ENCODE measurements at regions not wholly inside any gene's neighbourhood (a gene's known extent, or its start where the extent isn't known, plus 50 kb on each side); places are given as distances from the start of the nearest gene placed in this dataset.

- ATAC-seq (ENCODE audit: low read depth) (no peak), DNase-seq (no peak)
- no peak overlapping the region for H3K4me2 ChIP-seq (ENCODE audit: low read depth, low read length)
- H2BK20ac ChIP-seq (ENCODE audit: low read depth, low read length), result no peak overlapping the region
- H4K20me1 ChIP-seq (ENCODE audit: insufficient read depth, low read length), result no peaks in the 10 kb centered on the region
- no peaks in the 10 kb centered on the region for H3K79me1 ChIP-seq (ENCODE audit: low read depth in 1 of 2, low read length in 2 of 2)
- no peak overlapping the region for H3K23ac ChIP-seq (ENCODE audit: low read depth, low read length)
- H3K14ac ChIP-seq (replicated peaks; ENCODE audit: low read depth, low read length), result no peak overlapping the region
- TF ChIP-seq RCOR1 (IDR thresholded peaks at IDR 0.05; ENCODE audit: insufficient replicate concordance, low read length), result no peak
- no peak for TF ChIP-seq CHD1 (IDR thresholded peaks at IDR 0.05; ENCODE audit: low read depth, low read length)
- TF ChIP-seq POLR2A (IDR thresholded peaks at IDR 0.05; ENCODE audit: low read depth, low read length), result no peak
- H3K18ac ChIP-seq (ENCODE audit: low read depth, low read length), result no peak overlapping the region
- ChIA-PET CTCF (interaction anchor here (0.9 kb wide), 1 partner anchor 30 kb away, joined by 3 read pairs; no protein-coding TSS in a partner anchor), POLR2A (ENCODE audit: unreplicated experiment) (no interaction called here)
- no peak overlapping the region for H3K9ac ChIP-seq (ENCODE audit: low read depth, low read length)
- intact Hi-C loops (cut with micrococcal nuclease) (no loop called here), dilution Hi-C loops (cut with HindIII; ENCODE audit: low sequenced_read_pairs, unreplicated experiment) (no loop called here), in situ Hi-C loops (cut with MboI; ENCODE audit: low sequenced_read_pairs) (no loop called here)
- H4K5ac ChIP-seq (ENCODE audit: low read depth, low read length), result no peak overlapping the region
- WGBS, 2 experiments (ENCODE audit: extremely low coverage in 2 of 2, insufficient read length in 1 of 2), result 0% methylated on average over 1 of the region's 6 CpGs; no CpG with 5 or more reads in 1 of the 2 experiments
- H3K56ac ChIP-seq (ENCODE audit: extremely low read depth, insufficient read depth, low read length), result no peak overlapping the region
- no peak overlapping the region for H4K8ac ChIP-seq (ENCODE audit: low read depth in 2 of 2, low read length in 2 of 2)
- no peaks in the 10 kb centered on the region for H3K9me3 ChIP-seq (ENCODE audit: control insufficient read depth, insufficient read depth, low read length)
- no peaks in the 10 kb centered on the region for H3K4me1 ChIP-seq (ENCODE audit: control insufficient read depth, insufficient read depth, low read length)
- H2BK15ac ChIP-seq (ENCODE audit: low read depth, low read length), result no peak overlapping the region
- H3K27me3 ChIP-seq (ENCODE audit: control insufficient read depth, insufficient read depth, low read length), result no peaks in the 10 kb centered on the region
- no peak overlapping the region for H3K27ac ChIP-seq (ENCODE audit: insufficient read depth, low read length)
- no TSS peak for BruUV-seq (replicated peaks)
- H3K4ac ChIP-seq (ENCODE audit: low read depth, low read length), result no peak overlapping the region
- no peak overlapping the region for H2BK5ac ChIP-seq (ENCODE audit: low read depth, low read length, poor library complexity, severe bottlenecking)
- H2BK120ac ChIP-seq (ENCODE audit: low read depth, low read length), result no peak overlapping the region
- H2AFZ ChIP-seq (replicated peaks; ENCODE audit: low read length, poor library complexity), result no peak overlapping the region
- no peak overlapping the region for H3K4me3 ChIP-seq (ENCODE audit: insufficient read depth, low read depth, low read length)
- H2AK5ac ChIP-seq (ENCODE audit: low read depth, low read length), result no peak overlapping the region
- H2AK9ac ChIP-seq (replicated peaks; ENCODE audit: low read depth, low read length, poor library complexity), result no peak overlapping the region
- H3K9me1 ChIP-seq (ENCODE audit: insufficient read depth, low read length), result no peaks in the 10 kb centered on the region
- no peaks in the 10 kb centered on the region for H3K36me3 ChIP-seq (ENCODE audit: control insufficient read depth, insufficient read depth, low read length)
- H4K91ac ChIP-seq (ENCODE audit: insufficient read depth, low read depth, low read length), result no peak overlapping the region
These were observed 1014.3 kb upstream of the NOVA1 start for GRCh38 chr14:27612121-27612520.

Data from IMR-90 (cell line).